Right lobe of liver (tissue), 6 donors: ENCODE measurements at regions not wholly inside any gene's neighbourhood (a gene's known extent, or its start where the extent isn't known, plus 50 kb on each side); places are given as distances from the start of the nearest gene placed in this dataset.

Experiments used
- ATAC-seq, 4 donors: fragments of 200-7000 bp; cut with Tn5 transposase; one replicate each; pipeline ENCODE4 v1.9.1; 2020; ENCODE audit warnings: mild to moderate bottlenecking in 4 of 4, moderate library complexity in 4 of 4
- DNase-seq, 3 donors: peaks; one replicate each; pipeline ENCODE4 v3.0.0-alpha.2; 2020
- H3K27ac ChIP-seq, 3 donors: fragments of 200-600 bp; one replicate each; pipeline ENCODE4 v1.8.0; 2022
- H3K27me3 ChIP-seq, 2 donors: fragments of 200-600 bp; one replicate each; pipeline ENCODE4 v1.8.0; 2022
- H3K36me3 ChIP-seq, 4 donors: fragments of 200-600 bp; sonication (generic) in 1 of 4; one replicate each; pipeline versions ENCODE4 v1.5.1 to v1.8.0; 2017 to 2022; ENCODE audit warnings: control low read depth in 1 of 4
- H3K4me1 ChIP-seq, 4 donors: fragments of 200-600 bp; sonication (generic) in 1 of 4; one replicate each; pipeline versions ENCODE4 v1.5.1 to v1.8.0; 2017 to 2022; ENCODE audit warnings: control low read depth in 1 of 4
- H3K4me3 ChIP-seq, 3 donors: fragments of 200-600 bp; one replicate each; pipeline ENCODE4 v1.8.0; 2022
- H3K9me3 ChIP-seq, 4 donors: fragments of 200-600 bp; sonication (generic) in 1 of 4; one replicate each; pipeline versions ENCODE4 v1.5.1 to v1.8.0; 2017 to 2022; ENCODE audit warnings: control low read depth in 1 of 4
- CTCF ChIP-seq, 4 donors: fragments of 200-600 bp in 3 of 4; fragments of 450-650 bp in 1 of 4; IDR thresholded peaks; one replicate each; pipeline versions ENCODE4 v1.5.1 to v1.8.0; 2016 to 2022; ENCODE audit warnings: antibody characterized with exemption in 4 of 4, mild to moderate bottlenecking in 2 of 4
- POLR2A ChIP-seq: fragments of 450-650 bp; IDR thresholded peaks from one replicate; pipeline ENCODE4 v1.6.1; 2017; ENCODE audit warnings: antibody characterized with exemption, mild to moderate bottlenecking
- WGBS: methylation state at CpG from one replicate; pipeline ENCODE4 v1.1.6; 2018; ENCODE audit warnings: low coverage, low lambda C conversion rate; ENCODE audit not compliant: insufficient coverage; ENCODE audit errors: missing lambda C conversion rate; 5-methylcytosine and 5-hydroxymethylcytosine counted together
- intact Hi-C, 2 donors: fragments of 100-400 bp; cut with DNase I; formaldehyde crosslinking; loops; one replicate each; pipeline versions ENCODE4 v1.11.2 to v1.14.1; 2022
- donor health status: DM: no; HTN: yes; CAD: no.
- donor health status: DM: no; HTN: no; CAD: no.
- donor health status: DM: no; HTN: no; CAD: no.
- donor health status: DM: no; HTN: yes; CAD: no.
- donor health status: DM: no; HTN: yes; CAD: no.

GRCh38 chr7:21218155-21218554 is 209.7 kb upstream of the SP4 start:
- no peaks in the 10 kb centered on the region for H3K27me3 ChIP-seq
- ATAC-seq (no peak), DNase-seq (no peak)
- no peaks in the 10 kb centered on the region for H3K9me3 ChIP-seq
- H3K27ac ChIP-seq = no peak overlapping the region
- no peaks in the 10 kb centered on the region for H3K36me3 ChIP-seq
- WGBS = 40% methylated on average over 1 of the region's 2 CpGs
- H3K4me1 ChIP-seq = no peaks in the 10 kb centered on the region
- H3K4me3 ChIP-seq = no peak overlapping the region
- no peak for TF ChIP-seq CTCF (IDR thresholded peaks at IDR 0.05)
- TF ChIP-seq POLR2A = no peak
- intact Hi-C loops = no loop called here

GRCh38 chr7:21221130-21221529 is 206.8 kb upstream of the SP4 start:
- 73% methylated on average over 3 of the region's 16 CpGs for WGBS
- H3K4me1 ChIP-seq = no peaks in the 10 kb centered on the region
- no peaks in the 10 kb centered on the region for H3K9me3 ChIP-seq
- no peaks in the 10 kb centered on the region for H3K36me3 ChIP-seq
- intact Hi-C loops = no loop called here
- no peaks in the 10 kb centered on the region for H3K27me3 ChIP-seq
- H3K27ac ChIP-seq = no peak overlapping the region
- no peak for TF ChIP-seq POLR2A
- TF ChIP-seq CTCF (IDR thresholded peaks at IDR 0.05) = no peak
- no peak overlapping the region for H3K4me3 ChIP-seq
- ATAC-seq = no peak
- no peak for DNase-seq

GRCh38 chr7:21238400-21239116 is 189.3 kb upstream of the SP4 start:
- no peak for TF ChIP-seq POLR2A
- Histone ChIP-seq H3K9me3 (no peaks in the 10 kb centered on the region), H3K27ac (no peak overlapping the region), H3K36me3 (no peaks in the 10 kb centered on the region), H3K4me1 (no peaks in the 10 kb centered on the region), H3K4me3 (no peak overlapping the region), H3K27me3 (no peaks in the 10 kb centered on the region)
- 75% methylated on average over 5 of the region's 5 CpGs for WGBS
- ATAC-seq (no peak), DNase-seq (no peak)
- intact Hi-C loops = no loop called here

GRCh38 chr7:21243265-21243664 is 184.6 kb upstream of the SP4 start:
- Histone ChIP-seq H3K36me3 (no peaks in the 10 kb centered on the region), H3K4me1 (no peaks in the 10 kb centered on the region), H3K27me3 (peaks cover 0 to 4% of the 10 kb centered on the region in 2 donors), H3K27ac (no peak overlapping the region), H3K9me3 (no peaks in the 10 kb centered on the region), H3K4me3 (no peak overlapping the region)
- no peak for ATAC-seq
- 38% methylated on average over 1 of the region's 3 CpGs for WGBS
- intact Hi-C loops = no loop called here
- no peak for TF ChIP-seq CTCF (IDR thresholded peaks at IDR 0.05)
- TF ChIP-seq POLR2A = no peak
- DNase-seq = no peak

- H3K4me1 ChIP-seq = no peaks in the 10 kb centered on the region
- no peak overlapping the region for H3K27ac ChIP-seq
- H3K36me3 ChIP-seq = no peaks in the 10 kb centered on the region
- H3K9me3 ChIP-seq = no peaks in the 10 kb centered on the region
- no peak for TF ChIP-seq CTCF (IDR thresholded peaks at IDR 0.05)
- no peak for TF ChIP-seq POLR2A
- no peak overlapping the region for H3K4me3 ChIP-seq
- intact Hi-C loops = loop anchor here in 1 of 2 donors (5.0 kb wide), 1 partner anchor 256 kb away; no protein-coding TSS in a partner anchor
- 8% methylated on average over 3 of the region's 3 CpGs for WGBS
- peak; percentile 93 to 99 (median 94) for ATAC-seq
- H3K27me3 ChIP-seq = peaks cover 0 to 17% of the 10 kb centered on the region in 2 donors
- DNase-seq = peak in 2 of 3 donors; percentile 25 to 42
Measured at GRCh38 chr7:21251151-21251800, 176.6 kb upstream of the SP4 start.
